MM.1S (cell line): ENCODE measurements at regions not wholly inside any gene's neighbourhood (a gene's known extent, or its start where the extent isn't known, plus 50 kb on each side); places are given as distances from the start of the nearest gene placed in this dataset.
"Not testable (repeated sequence)": the region's sequence is repeated elsewhere in the genome, so short reads cannot be mapped to it uniquely, and the experiment has no call there.

Experiments
- CTCF ChIP-seq: fragments of 300-600 bp; sonication (generic); IDR thresholded peaks from 2 replicates; pipeline ENCODE4 v1.5.1; 2016; ENCODE audit warnings: antibody characterized with exemption, low read length, mixed read lengths
- EZH2phosphoT487 ChIP-seq: fragments of 300-600 bp; sonication (generic); IDR thresholded peaks from 2 replicates; pipeline ENCODE4 v1.6.1; 2018; ENCODE audit warnings: antibody characterized with exemption, low read length

GRCh38 chr1:120634816-120635806, 88.6 kb upstream of the NBPF26 start:
- not testable (repeated sequence) for TF ChIP-seq CTCF, EZH2phosphoT487
